ENCODE measurements at regions not wholly inside any gene's neighbourhood (a gene's known extent, or its start where the extent isn't known, plus 50 kb on each side); places are given as distances from the start of the nearest gene placed in this dataset.

- Histone ChIP-seq H3K4me3 (no peak overlapping the region), H3K27ac (no peak overlapping the region), H3K36me3 (no peaks in the 10 kb centered on the region), H3K4me1 (no peaks in the 10 kb centered on the region), H3K9me3 (no peaks in the 10 kb centered on the region), H3K27me3 (no peaks in the 10 kb centered on the region)
- no peak for DNase-seq (ENCODE audit: low spot score in 2 of 2)
- TF ChIP-seq CTCF (IDR thresholded peaks at IDR 0.05), result no peak
- intact Hi-C loops (cut with DNase I; ENCODE audit: low total_unique reads), result no loop called here
Observed at GRCh38 chr1:201686714-201687455, 142.1 kb upstream of the IPO9 start.

- no peaks in the 10 kb centered on the region for H3K4me1 ChIP-seq
- no peak overlapping the region for H3K4me3 ChIP-seq
- H3K27me3 ChIP-seq, result no peaks in the 10 kb centered on the region
- DNase-seq (ENCODE audit: low spot score in 2 of 2), result no peak
- intact Hi-C loops (cut with DNase I; ENCODE audit: low total_unique reads), result no loop called here
- TF ChIP-seq POLR2AphosphoS5 (IDR thresholded peaks at IDR 0.05), result no peak
- TF ChIP-seq POLR2A (IDR thresholded peaks at IDR 0.05), result no peak
- H3K9me3 ChIP-seq, result no peaks in the 10 kb centered on the region
- H3K36me3 ChIP-seq, result no peaks in the 10 kb centered on the region
- no peak overlapping the region for H3K27ac ChIP-seq
Observed at GRCh38 chr1:201688514-201688913, 140.4 kb upstream of the IPO9 start.

- no peak for TF ChIP-seq POLR2A (IDR thresholded peaks at IDR 0.05)
- TF ChIP-seq CTCF (IDR thresholded peaks at IDR 0.05), result no peak
- no peak for TF ChIP-seq POLR2AphosphoS5 (IDR thresholded peaks at IDR 0.05)
- H3K4me3 ChIP-seq, result no peak overlapping the region
- DNase-seq (ENCODE audit: low spot score in 2 of 2), result no peak
- no peaks in the 10 kb centered on the region for H3K36me3 ChIP-seq
- no peaks in the 10 kb centered on the region for H3K4me1 ChIP-seq
- H3K9me3 ChIP-seq, result no peaks in the 10 kb centered on the region
- no peak overlapping the region for H3K27ac ChIP-seq
- intact Hi-C loops (cut with DNase I; ENCODE audit: low total_unique reads), result loop anchor here (2.0 kb wide), 1 partner anchor 15 kb away; no protein-coding TSS in a partner anchor
- H3K27me3 ChIP-seq, result no peaks in the 10 kb centered on the region
Observed at GRCh38 chr1:201689647-201690046, 139.3 kb upstream of the IPO9 start.

- H3K27ac ChIP-seq, result no peak overlapping the region
- TF ChIP-seq POLR2AphosphoS5 (IDR thresholded peaks at IDR 0.05) (no peak), CTCF (IDR thresholded peaks at IDR 0.05) (no peak), POLR2A (IDR thresholded peaks at IDR 0.05) (no peak)
- H3K4me3 ChIP-seq, result no peak overlapping the region
- peaks cover under 1 to 3% of the 10 kb centered on the region in 2 donors for H3K4me1 ChIP-seq
- H3K27me3 ChIP-seq, result no peaks in the 10 kb centered on the region
- no peaks in the 10 kb centered on the region for H3K9me3 ChIP-seq
- no peaks in the 10 kb centered on the region for H3K36me3 ChIP-seq
- intact Hi-C loops (cut with DNase I; ENCODE audit: low total_unique reads), result loop anchor here (2.0 kb wide), 1 partner anchor 16 kb away; no protein-coding TSS in a partner anchor
- no peak for DNase-seq (ENCODE audit: low spot score in 2 of 2)
Observed at GRCh38 chr1:201690528-201690927, 138.4 kb upstream of the IPO9 start.

- H3K27me3 ChIP-seq, result no peaks in the 10 kb centered on the region
- no peak for DNase-seq (ENCODE audit: low spot score in 2 of 2)
- H3K36me3 ChIP-seq, result no peaks in the 10 kb centered on the region
- TF ChIP-seq POLR2AphosphoS5 (IDR thresholded peaks at IDR 0.05) (no peak), POLR2A (IDR thresholded peaks at IDR 0.05) (no peak), CTCF (IDR thresholded peaks at IDR 0.05) (no peak)
- no peak overlapping the region for H3K27ac ChIP-seq
- peaks cover 6 to 11% of the 10 kb centered on the region in 2 donors for H3K4me1 ChIP-seq
- no peak overlapping the region for H3K4me3 ChIP-seq
- intact Hi-C loops (cut with DNase I; ENCODE audit: low total_unique reads), result loop anchor here (2.0 kb wide), 1 partner anchor 17 kb away; no protein-coding TSS in a partner anchor
- no peaks in the 10 kb centered on the region for H3K9me3 ChIP-seq
Observed at GRCh38 chr1:201691716-201692554, 137.0 kb upstream of the IPO9 start.
